ENCODE measurements at regions not wholly inside any gene's neighbourhood (a gene's known extent, or its start where the extent isn't known, plus 50 kb on each side); places are given as distances from the start of the nearest gene placed in this dataset.

DNA sequence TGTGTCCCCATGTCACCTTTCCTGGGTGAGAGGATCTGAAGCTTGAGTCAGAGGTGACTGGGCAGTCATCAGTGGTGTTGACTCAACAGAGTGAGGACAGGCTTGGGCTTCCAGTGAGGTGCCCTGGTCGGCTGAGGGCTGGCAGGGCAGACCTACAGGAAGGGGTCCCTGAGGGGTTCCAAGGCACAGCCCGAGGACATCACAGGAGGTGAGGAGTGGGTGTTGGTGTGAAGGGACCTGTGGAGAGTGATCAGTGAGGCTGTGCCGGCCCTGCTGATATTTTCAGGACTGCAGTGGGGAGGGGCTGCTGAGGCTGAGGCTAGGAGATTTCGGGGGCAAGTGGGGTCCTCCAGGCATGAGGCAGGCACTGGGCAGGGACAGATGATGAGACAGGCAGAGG, 545.5 kb downstream of the TCERG1L start:
- H3K4me1 Mint-ChIP-seq (ENCODE audit: low read depth), result no peaks in the 10 kb centered on the region
- TF ChIP-seq, protein P1, sequence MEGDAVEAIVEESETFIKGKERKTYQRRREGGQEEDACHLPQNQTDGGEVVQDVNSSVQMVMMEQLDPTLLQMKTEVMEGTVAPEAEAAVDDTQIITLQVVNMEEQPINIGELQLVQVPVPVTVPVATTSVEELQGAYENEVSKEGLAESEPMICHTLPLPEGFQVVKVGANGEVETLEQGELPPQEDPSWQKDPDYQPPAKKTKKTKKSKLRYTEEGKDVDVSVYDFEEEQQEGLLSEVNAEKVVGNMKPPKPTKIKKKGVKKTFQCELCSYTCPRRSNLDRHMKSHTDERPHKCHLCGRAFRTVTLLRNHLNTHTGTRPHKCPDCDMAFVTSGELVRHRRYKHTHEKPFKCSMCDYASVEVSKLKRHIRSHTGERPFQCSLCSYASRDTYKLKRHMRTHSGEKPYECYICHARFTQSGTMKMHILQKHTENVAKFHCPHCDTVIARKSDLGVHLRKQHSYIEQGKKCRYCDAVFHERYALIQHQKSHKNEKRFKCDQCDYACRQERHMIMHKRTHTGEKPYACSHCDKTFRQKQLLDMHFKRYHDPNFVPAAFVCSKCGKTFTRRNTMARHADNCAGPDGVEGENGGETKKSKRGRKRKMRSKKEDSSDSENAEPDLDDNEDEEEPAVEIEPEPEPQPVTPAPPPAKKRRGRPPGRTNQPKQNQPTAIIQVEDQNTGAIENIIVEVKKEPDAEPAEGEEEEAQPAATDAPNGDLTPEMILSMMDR (IDR thresholded peaks at IDR 0.05), result no peak
- H3K27me3 Mint-ChIP-seq, result no peaks in the 10 kb centered on the region
- no peak for DNase-seq
- intact Hi-C loops (cut with micrococcal nuclease), result no loop called here
- peaks cover 5% of the 10 kb centered on the region for H3K9me3 Mint-ChIP-seq
- POLR2A ChIA-PET, result no interaction called here
- H3K36me3 Mint-ChIP-seq (ENCODE audit: low read depth), result no peaks in the 10 kb centered on the region
- CTCF ChIA-PET, result no interaction called here
- no peak for ATAC-seq
- no peak overlapping the region for H3K27ac Mint-ChIP-seq
- no peak overlapping the region for H3K4me3 Mint-ChIP-seq

DNA sequence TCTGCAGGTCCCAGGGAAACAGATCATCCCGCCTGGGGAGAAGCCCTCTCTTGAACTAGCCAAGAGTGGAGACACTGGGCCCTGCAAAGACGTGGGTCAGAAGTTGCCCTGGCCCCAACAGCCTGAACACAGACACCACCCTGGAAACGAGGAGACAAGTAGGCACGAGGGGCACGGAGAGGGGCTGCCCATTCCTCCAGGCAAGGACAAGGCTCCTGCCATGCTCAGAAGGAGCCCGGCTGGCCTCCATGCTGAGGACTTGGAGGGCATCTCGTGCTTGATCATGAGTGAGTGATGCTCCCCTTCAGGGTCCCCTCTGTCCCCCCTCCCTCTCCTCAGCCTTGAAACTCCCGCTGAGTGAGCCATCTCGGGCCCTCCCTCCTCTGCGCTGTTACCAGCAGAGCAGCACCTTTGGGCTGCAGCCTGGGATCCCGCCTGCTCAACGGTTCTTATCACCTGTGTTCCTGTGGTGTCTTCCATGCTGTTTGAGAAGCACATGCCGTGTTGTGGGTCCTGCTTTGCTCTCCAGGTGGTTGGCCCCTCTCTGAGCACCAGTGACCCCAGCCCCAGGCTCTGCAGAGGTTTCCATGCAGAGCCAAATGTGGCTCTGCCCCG, 544.3 kb downstream of the TCERG1L start:
- POLR2A ChIA-PET, result no interaction called here

GRCh38 chr10:130769146-130770017, 542.1 kb downstream of the TCERG1L start:
- POLR2A ChIA-PET, result no interaction called here
- H3K27ac Mint-ChIP-seq, result no peak overlapping the region

More for the DNA sequence above, 544.3 kb downstream of the TCERG1L start:
- ATAC-seq, result no peak
- intact Hi-C loops (cut with micrococcal nuclease), result no loop called here
- H3K27me3 Mint-ChIP-seq, result no peaks in the 10 kb centered on the region
- no peaks in the 10 kb centered on the region for H3K36me3 Mint-ChIP-seq (ENCODE audit: low read depth)
- TF ChIP-seq, protein P1 (IDR thresholded peaks at IDR 0.05), result no peak
- no peak overlapping the region for H3K4me3 Mint-ChIP-seq
- DNase-seq, result no peak
- CTCF ChIA-PET, result no interaction called here
- H3K4me1 Mint-ChIP-seq (ENCODE audit: low read depth), result no peaks in the 10 kb centered on the region
- no peak overlapping the region for H3K27ac Mint-ChIP-seq
- H3K9me3 Mint-ChIP-seq, result peaks cover 5% of the 10 kb centered on the region

GRCh38 chr10:130770018-130770630, 541.4 kb downstream of the TCERG1L start:
- POLR2A ChIA-PET, result no interaction called here
- Mint-ChIP-seq H3K27ac (no peak overlapping the region), H3K4me3 (no peak overlapping the region), H3K4me1 (ENCODE audit: low read depth) (no peaks in the 10 kb centered on the region), H3K36me3 (ENCODE audit: low read depth) (no peaks in the 10 kb centered on the region), H3K9me3 (peaks cover 5% of the 10 kb centered on the region), H3K27me3 (peaks cover 1% of the 10 kb centered on the region)
- ATAC-seq (no peak), DNase-seq (no peak)
- intact Hi-C loops (cut with micrococcal nuclease), result no loop called here
- CTCF ChIA-PET, result no interaction called here
- TF ChIP-seq, protein P1 (IDR thresholded peaks at IDR 0.05), result no peak

More at GRCh38 chr10:130769146-130770017, 542.1 kb downstream of the TCERG1L start:
- peaks cover 5% of the 10 kb centered on the region for H3K9me3 Mint-ChIP-seq
- H3K4me1 Mint-ChIP-seq (ENCODE audit: low read depth), result no peaks in the 10 kb centered on the region
- H3K36me3 Mint-ChIP-seq (ENCODE audit: low read depth), result no peaks in the 10 kb centered on the region
- H3K27me3 Mint-ChIP-seq, result peaks cover 1% of the 10 kb centered on the region
- no peak overlapping the region for H3K4me3 Mint-ChIP-seq
- TF ChIP-seq, protein P1 (IDR thresholded peaks at IDR 0.05), result no peak
- no peak for DNase-seq
- intact Hi-C loops (cut with micrococcal nuclease), result no loop called here
- CTCF ChIA-PET, result no interaction called here
- ATAC-seq, result no peak

GRCh38 chr10:130771491-130771946, 540.0 kb downstream of the TCERG1L start:
- TF ChIP-seq, protein P1 (IDR thresholded peaks at IDR 0.05), result no peak
- ChIA-PET CTCF (no interaction called here), POLR2A (no interaction called here)
- intact Hi-C loops (cut with micrococcal nuclease), result no loop called here
- no peak for ATAC-seq
- peaks cover 1% of the 10 kb centered on the region for H3K27me3 Mint-ChIP-seq
- no peak for DNase-seq
- no peak overlapping the region for H3K27ac Mint-ChIP-seq
- H3K4me3 Mint-ChIP-seq, result no peak overlapping the region
- no peaks in the 10 kb centered on the region for H3K4me1 Mint-ChIP-seq (ENCODE audit: low read depth)
- no peaks in the 10 kb centered on the region for H3K36me3 Mint-ChIP-seq (ENCODE audit: low read depth)
- H3K9me3 Mint-ChIP-seq, result peaks cover 5% of the 10 kb centered on the region

All from activated CD8-positive, alpha-beta T cell treated with anti-CD3 and anti-CD28 coated beads for 36 hours (primary cell).